LNCAP (cell line): ENCODE measurements at regions not wholly inside any gene's neighbourhood (a gene's known extent, or its start where the extent isn't known, plus 50 kb on each side); places are given as distances from the start of the nearest gene placed in this dataset.

ENCODE experiments used
- CTCF ChIP-seq: fragments of 450-650 bp; IDR thresholded peaks from 2 replicates; pipeline ENCODE4 v1.5.1; 2017; ENCODE audit warnings: mild to moderate bottlenecking

GRCh38 chr5:18792145-18792544 lies 1157.9 kb downstream of the TAF11L14 start:
- no peak for TF ChIP-seq CTCF

- no peak for TF ChIP-seq CTCF
Measured at GRCh38 chr5:18797222-18797621, 1163.0 kb downstream of the TAF11L14 start.

GRCh38 chr5:18798058-18798457 lies 1163.8 kb downstream of the TAF11L14 start:
- TF ChIP-seq CTCF: no peak

GRCh38 chr5:18799482-18800128 lies 1165.3 kb downstream of the TAF11L14 start:
- no peak for TF ChIP-seq CTCF

- TF ChIP-seq CTCF: no peak
Measured at GRCh38 chr5:18800293-18801025, 1166.2 kb downstream of the TAF11L14 start.

GRCh38 chr5:18802336-18802735 lies 1168.1 kb downstream of the TAF11L14 start:
- TF ChIP-seq CTCF: no peak

GRCh38 chr5:18805376-18805775 lies 1171.1 kb downstream of the TAF11L14 start:
- no peak for TF ChIP-seq CTCF
